IMR-90 (cell line): ENCODE measurements at regions not wholly inside any gene's neighbourhood (a gene's known extent, or its start where the extent isn't known, plus 50 kb on each side); places are given as distances from the start of the nearest gene placed in this dataset.

Source experiments
- CEBPB ChIP-seq: IDR thresholded peaks from 2 replicates; pipeline ENCODE4 v1.6.1; 2012; ENCODE audit warnings: low read depth, low read length, improper control_type of control experiment
- CHD1 ChIP-seq: IDR thresholded peaks from 2 replicates; pipeline ENCODE4 v1.6.1; 2012; ENCODE audit warnings: low read depth, low read length, improper control_type of control experiment
- CTCF ChIP-seq: conservative IDR thresholded peaks from 2 replicates; pipeline ENCODE4 v1.5.1; 2012; ENCODE audit warnings: mild to moderate bottlenecking, low read depth, low read length, improper control_type of control experiment
- ELK1 ChIP-seq: fragments of 150-350 bp; IDR thresholded peaks from 2 replicates; pipeline ENCODE4 v1.6.1; 2016; ENCODE audit warnings: low read depth, mild to moderate bottlenecking, low read length, moderate library complexity, borderline replicate concordance
- FOS ChIP-seq: fragments of 150-350 bp; IDR thresholded peaks from 2 replicates; pipeline ENCODE4 v1.6.1; 2016; ENCODE audit warnings: low read depth, low read length
- MAFK ChIP-seq: IDR thresholded peaks from 2 replicates; pipeline ENCODE4 v1.6.1; 2012; ENCODE audit warnings: low read depth, low read length, improper control_type of control experiment
- MXI1 ChIP-seq: IDR thresholded peaks from 2 replicates; pipeline ENCODE4 v1.6.1; 2012; ENCODE audit warnings: low read depth, mild to moderate bottlenecking, low read length, moderate library complexity, borderline replicate concordance
- POLR2A ChIP-seq: IDR thresholded peaks from 2 replicates; pipeline ENCODE4 v1.6.1; 2012; ENCODE audit warnings: mild to moderate bottlenecking, low read depth, low read length
- RCOR1 ChIP-seq: IDR thresholded peaks from 2 replicates; pipeline ENCODE4 v1.6.1; 2012; ENCODE audit warnings: mild to moderate bottlenecking, low read length, improper control_type of control experiment; ENCODE audit not compliant: insufficient replicate concordance
- RFX5 ChIP-seq: IDR thresholded peaks from 2 replicates; pipeline ENCODE4 v1.8.0; 2012; ENCODE audit warnings: low read depth, mild to moderate bottlenecking, low read length, moderate library complexity
- TF ChIP-seq, protein P1 (sequence below): fragments of 150-350 bp; IDR thresholded peaks from 2 replicates; pipeline ENCODE4 v1.6.1; 2017; ENCODE audit warnings: mild to moderate bottlenecking, antibody characterized with exemption, low read length, low read depth

- TF ChIP-seq POLR2A, result no peak
- TF ChIP-seq CTCF, result no peak
- TF ChIP-seq CHD1, result no peak
- no peak for TF ChIP-seq ELK1
- no peak for TF ChIP-seq RFX5
- TF ChIP-seq RCOR1, result no peak
- no peak for TF ChIP-seq MXI1
- no peak for TF ChIP-seq MAFK
- TF ChIP-seq CEBPB, result no peak
- TF ChIP-seq, protein P1, sequence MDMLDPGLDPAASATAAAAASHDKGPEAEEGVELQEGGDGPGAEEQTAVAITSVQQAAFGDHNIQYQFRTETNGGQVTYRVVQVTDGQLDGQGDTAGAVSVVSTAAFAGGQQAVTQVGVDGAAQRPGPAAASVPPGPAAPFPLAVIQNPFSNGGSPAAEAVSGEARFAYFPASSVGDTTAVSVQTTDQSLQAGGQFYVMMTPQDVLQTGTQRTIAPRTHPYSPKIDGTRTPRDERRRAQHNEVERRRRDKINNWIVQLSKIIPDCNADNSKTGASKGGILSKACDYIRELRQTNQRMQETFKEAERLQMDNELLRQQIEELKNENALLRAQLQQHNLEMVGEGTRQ, result no peak
- no peak for TF ChIP-seq FOS
Measured at GRCh38 chr17:72295916-72296315, 175.1 kb downstream of the SOX9 start.
